Activated naive CD8-positive, alpha-beta T cell treated with anti-CD3 and anti-CD28 coated beads, Interleukin-2, amount 50 U/mL, for 24 hours (primary cell): ENCODE measurements at regions not wholly inside any gene's neighbourhood (a gene's known extent, or its start where the extent isn't known, plus 50 kb on each side); places are given as distances from the start of the nearest gene placed in this dataset.
A peak's percentile ranks its signal among the peaks of the same experiment; 100 is the strongest.

ENCODE experiments used
- ATAC-seq: fragments of 150-1000 bp; cut with Tn5 transposase; one replicate; pipeline ENCODE4 v1.10.0; 2021
- DNase-seq: peaks from one replicate; pipeline ENCODE4 v3.0.0; 2021
- H3K27ac Mint-ChIP-seq: one replicate; pipeline ENCODE4 v1.8.0; 2021; ENCODE audit warnings: mild to moderate bottlenecking, mixed read lengths
- H3K27me3 Mint-ChIP-seq: one replicate; pipeline ENCODE4 v1.8.0; 2021; ENCODE audit warnings: mixed read lengths
- H3K36me3 Mint-ChIP-seq: one replicate; pipeline ENCODE4 v1.8.0; 2021; ENCODE audit warnings: low read depth, mixed read lengths
- H3K4me1 Mint-ChIP-seq: one replicate; pipeline ENCODE4 v1.8.0; 2021; ENCODE audit warnings: mixed read lengths
- H3K4me3 Mint-ChIP-seq: one replicate; pipeline ENCODE4 v1.8.0; 2021; ENCODE audit warnings: mild to moderate bottlenecking, moderate library complexity, mixed read lengths
- H3K9me3 Mint-ChIP-seq: one replicate; pipeline ENCODE4 v1.8.0; 2021; ENCODE audit warnings: mixed read lengths

- no peaks in the 10 kb centered on the region for H3K27me3 Mint-ChIP-seq
- ATAC-seq, result no peak
Observed at GRCh38 chr3:168540726-168541125, 445.0 kb upstream of the GOLIM4 start.

GRCh38 chr3:168539909-168540308, 444.2 kb upstream of the GOLIM4 start:
- no peaks in the 10 kb centered on the region for H3K27me3 Mint-ChIP-seq
- DNase-seq, result no peak
- no peaks in the 10 kb centered on the region for H3K9me3 Mint-ChIP-seq
- H3K4me1 Mint-ChIP-seq, result no peaks in the 10 kb centered on the region
- no peak overlapping the region for H3K4me3 Mint-ChIP-seq
- no peaks in the 10 kb centered on the region for H3K36me3 Mint-ChIP-seq
- ATAC-seq, result no peak
- H3K27ac Mint-ChIP-seq, result no peak overlapping the region

More at GRCh38 chr3:168540726-168541125, 445.0 kb upstream of the GOLIM4 start:
- DNase-seq, result no peak
- H3K4me3 Mint-ChIP-seq, result no peak overlapping the region
- H3K4me1 Mint-ChIP-seq, result no peaks in the 10 kb centered on the region
- no peaks in the 10 kb centered on the region for H3K36me3 Mint-ChIP-seq
- H3K27ac Mint-ChIP-seq, result no peak overlapping the region
- H3K9me3 Mint-ChIP-seq, result no peaks in the 10 kb centered on the region

DNA sequence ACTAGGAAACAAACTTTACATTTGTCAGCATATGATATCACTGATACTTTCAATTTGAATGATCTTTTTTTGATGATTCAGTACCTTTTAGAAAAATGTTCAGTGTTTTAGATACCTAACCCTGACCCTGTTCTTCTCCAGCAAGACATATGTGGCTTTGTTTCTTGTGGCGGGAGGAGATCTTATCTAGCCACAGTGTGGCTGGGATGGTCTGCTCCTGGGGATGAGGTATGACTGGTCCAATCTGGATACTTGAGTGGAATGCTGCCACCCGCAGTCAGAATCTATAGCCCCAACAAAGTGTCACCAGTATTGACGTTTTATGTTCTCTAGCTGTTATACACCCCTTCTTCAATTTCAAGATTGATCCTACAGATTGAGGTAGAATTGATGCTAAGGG, 439.0 kb upstream of the GOLIM4 start:
- no peak for DNase-seq
- H3K4me3 Mint-ChIP-seq, result no peak overlapping the region
- no peaks in the 10 kb centered on the region for H3K4me1 Mint-ChIP-seq
- no peaks in the 10 kb centered on the region for H3K27me3 Mint-ChIP-seq
- no peaks in the 10 kb centered on the region for H3K9me3 Mint-ChIP-seq
- no peak overlapping the region for H3K27ac Mint-ChIP-seq
- no peak for ATAC-seq
- no peaks in the 10 kb centered on the region for H3K36me3 Mint-ChIP-seq

GRCh38 chr3:168533600-168533999, 437.9 kb upstream of the GOLIM4 start:
- Mint-ChIP-seq H3K27me3 (no peaks in the 10 kb centered on the region), H3K9me3 (no peaks in the 10 kb centered on the region), H3K4me3 (no peak overlapping the region), H3K4me1 (no peaks in the 10 kb centered on the region), H3K27ac (no peak overlapping the region), H3K36me3 (no peaks in the 10 kb centered on the region)
- ATAC-seq (no peak), DNase-seq (no peak)

- Mint-ChIP-seq H3K27ac (no peak overlapping the region), H3K36me3 (no peaks in the 10 kb centered on the region), H3K9me3 (no peaks in the 10 kb centered on the region), H3K4me3 (no peak overlapping the region), H3K4me1 (no peaks in the 10 kb centered on the region), H3K27me3 (no peaks in the 10 kb centered on the region)
- DNase-seq (no peak), ATAC-seq (no peak)
Observed at GRCh38 chr3:168532135-168532534, 436.4 kb upstream of the GOLIM4 start.

DNA sequence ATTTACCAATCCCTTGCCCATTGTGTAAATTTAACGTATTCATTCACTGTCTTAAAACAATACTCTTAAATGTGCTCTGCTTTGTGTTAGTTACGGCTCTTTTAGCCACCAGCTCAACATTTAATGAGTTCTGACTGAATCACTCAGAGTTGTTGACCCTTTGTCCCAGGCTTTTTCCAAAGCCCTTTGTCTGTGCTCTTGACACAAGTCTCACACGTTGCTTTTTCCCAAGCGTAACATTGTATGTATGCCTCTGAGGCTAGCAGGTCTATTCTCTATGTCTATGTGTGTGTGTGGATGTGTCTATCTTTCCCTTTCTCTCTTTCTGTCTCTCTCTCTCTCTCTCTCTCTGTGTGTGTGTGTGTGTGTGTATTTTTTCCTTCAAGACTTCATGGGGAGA, 435.4 kb upstream of the GOLIM4 start:
- Mint-ChIP-seq H3K4me3 (no peak overlapping the region), H3K27ac (no peak overlapping the region), H3K27me3 (no peaks in the 10 kb centered on the region), H3K36me3 (no peaks in the 10 kb centered on the region), H3K4me1 (no peaks in the 10 kb centered on the region), H3K9me3 (no peaks in the 10 kb centered on the region)
- ATAC-seq (no peak), DNase-seq (no peak)

- Mint-ChIP-seq H3K9me3 (peaks cover 3% of the 10 kb centered on the region), H3K4me1 (no peaks in the 10 kb centered on the region), H3K27me3 (no peaks in the 10 kb centered on the region), H3K27ac (no peak overlapping the region), H3K36me3 (no peaks in the 10 kb centered on the region), H3K4me3 (no peak overlapping the region)
- DNase-seq, result no peak
- ATAC-seq, result no peak
Observed at GRCh38 chr3:168524129-168524528, 428.4 kb upstream of the GOLIM4 start.

DNA sequence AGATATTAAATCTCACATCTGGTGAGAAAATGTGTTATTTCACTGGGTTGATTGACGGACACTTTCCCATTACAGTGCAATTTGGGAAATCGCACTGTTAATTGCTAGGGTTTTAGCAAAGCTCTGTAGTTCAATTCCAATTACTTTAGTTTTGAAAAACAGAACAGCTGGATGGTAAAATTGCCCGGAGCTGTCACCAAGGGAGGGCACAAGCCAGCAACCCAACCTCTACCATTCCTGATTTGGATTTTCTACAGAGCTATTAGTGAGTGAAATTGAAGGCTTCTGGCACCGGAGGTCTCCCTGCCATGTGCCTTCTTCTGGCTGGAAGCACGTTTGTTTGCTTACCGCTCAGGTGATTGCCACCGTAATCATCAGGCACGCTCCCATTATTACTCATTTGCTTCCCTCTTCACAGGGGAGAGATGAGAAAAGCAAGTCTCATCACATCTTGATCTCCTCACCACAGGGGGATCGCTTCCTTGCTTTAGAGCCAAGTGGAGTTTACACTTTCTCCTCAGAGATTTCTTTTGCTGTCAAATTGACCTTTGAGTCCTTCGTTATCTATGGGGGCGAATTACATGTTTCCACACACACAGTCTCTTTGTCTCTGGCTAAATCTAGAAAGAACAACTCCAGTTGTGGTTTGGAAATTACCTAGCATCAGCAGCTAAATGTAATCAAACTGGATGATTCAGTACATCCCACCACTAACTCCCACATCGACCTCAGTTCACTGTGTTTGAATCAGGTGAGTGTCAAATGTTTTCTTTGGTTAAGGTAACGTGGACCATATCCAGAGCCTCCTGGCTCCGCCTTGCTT, 421.7 kb upstream of the GOLIM4 start:
- H3K4me1 Mint-ChIP-seq, result no peaks in the 10 kb centered on the region
- no peak overlapping the region for H3K27ac Mint-ChIP-seq
- H3K9me3 Mint-ChIP-seq, result peaks cover 3% of the 10 kb centered on the region
- no peaks in the 10 kb centered on the region for H3K36me3 Mint-ChIP-seq
- H3K4me3 Mint-ChIP-seq, result no peak overlapping the region
- ATAC-seq, result peak; percentile 63
- no peaks in the 10 kb centered on the region for H3K27me3 Mint-ChIP-seq
- DNase-seq, result no peak

DNA sequence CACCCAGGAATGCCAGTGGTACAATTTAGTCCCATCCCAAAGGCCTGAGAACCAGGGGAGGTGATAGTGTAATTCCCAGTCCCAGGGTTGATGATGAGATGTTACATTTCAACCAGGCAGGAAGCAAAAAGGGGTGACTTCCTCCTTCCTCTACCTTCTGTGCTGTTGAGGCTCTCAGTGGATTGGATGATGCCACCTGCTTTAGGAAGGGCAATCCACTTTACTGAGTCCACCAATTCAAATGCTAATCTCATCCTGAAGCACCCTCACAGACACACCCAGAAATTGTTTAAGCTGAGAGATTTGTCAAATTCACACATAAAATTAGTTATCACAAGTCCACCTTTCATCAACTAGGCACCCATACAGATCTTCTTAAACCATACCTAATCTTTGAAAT, 418.5 kb upstream of the GOLIM4 start:
- Mint-ChIP-seq H3K27ac (no peak overlapping the region), H3K4me1 (no peaks in the 10 kb centered on the region), H3K9me3 (no peaks in the 10 kb centered on the region), H3K4me3 (no peak overlapping the region), H3K36me3 (no peaks in the 10 kb centered on the region), H3K27me3 (no peaks in the 10 kb centered on the region)
- ATAC-seq (no peak), DNase-seq (no peak)

DNA sequence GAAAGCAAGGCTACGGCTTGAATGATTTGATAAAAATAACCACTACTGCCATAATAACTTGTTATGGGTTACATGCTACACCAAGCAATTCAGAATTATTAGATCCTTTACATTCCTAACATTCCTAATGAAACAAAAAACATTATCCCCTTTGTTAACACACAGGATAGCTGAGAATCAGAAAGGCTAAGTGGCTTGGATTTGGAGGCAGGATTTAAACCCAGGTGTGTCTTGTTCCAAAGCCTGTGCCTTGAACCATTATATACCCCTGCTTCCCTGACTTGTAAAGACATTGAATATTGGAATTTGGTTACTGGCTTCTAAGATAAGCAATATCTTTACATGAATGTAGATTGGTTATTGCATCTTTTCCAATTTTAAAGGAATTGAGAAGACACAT, 417.1 kb upstream of the GOLIM4 start:
- no peaks in the 10 kb centered on the region for H3K27me3 Mint-ChIP-seq
- no peak for DNase-seq
- no peaks in the 10 kb centered on the region for H3K4me1 Mint-ChIP-seq

DNA sequence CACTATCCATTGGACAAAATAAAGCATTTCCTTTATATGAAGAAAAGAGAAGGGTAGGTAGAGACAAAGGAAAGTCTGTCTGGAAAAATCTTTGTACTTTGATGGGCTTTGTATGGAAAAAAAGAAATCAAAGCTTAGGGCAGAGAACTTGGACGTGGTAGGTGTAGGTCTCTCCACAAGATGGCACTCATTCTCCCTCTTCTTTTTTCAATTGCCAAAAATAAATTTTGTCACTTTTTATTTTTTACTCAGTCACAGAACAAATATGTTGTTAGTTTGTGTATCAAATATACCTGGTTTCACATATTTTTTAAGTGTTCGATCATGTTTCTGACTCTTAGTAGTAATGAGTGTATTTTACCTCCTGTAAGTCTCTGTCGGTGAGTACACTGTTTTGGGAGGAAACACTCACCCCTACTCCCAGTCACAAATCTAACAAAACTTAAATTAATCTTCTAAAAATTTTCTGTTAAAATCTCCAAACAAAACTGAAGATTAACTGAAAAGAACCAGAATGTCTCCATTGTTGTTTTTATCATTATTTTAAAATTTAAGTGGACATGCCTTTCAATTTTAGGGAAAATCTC, 415.8 kb upstream of the GOLIM4 start:
- Mint-ChIP-seq H3K27ac (no peak overlapping the region), H3K4me1 (no peaks in the 10 kb centered on the region), H3K27me3 (no peaks in the 10 kb centered on the region), H3K4me3 (no peak overlapping the region), H3K36me3 (no peaks in the 10 kb centered on the region), H3K9me3 (no peaks in the 10 kb centered on the region)
- ATAC-seq (no peak), DNase-seq (no peak)

More for the DNA sequence above, 417.1 kb upstream of the GOLIM4 start:
- no peak overlapping the region for H3K27ac Mint-ChIP-seq
- no peaks in the 10 kb centered on the region for H3K36me3 Mint-ChIP-seq
- no peaks in the 10 kb centered on the region for H3K9me3 Mint-ChIP-seq
- no peak overlapping the region for H3K4me3 Mint-ChIP-seq
- no peak for ATAC-seq

- ATAC-seq (no peak), DNase-seq (no peak)
- no peaks in the 10 kb centered on the region for H3K36me3 Mint-ChIP-seq
- no peaks in the 10 kb centered on the region for H3K27me3 Mint-ChIP-seq
- no peak overlapping the region for H3K4me3 Mint-ChIP-seq
- no peaks in the 10 kb centered on the region for H3K9me3 Mint-ChIP-seq
- H3K27ac Mint-ChIP-seq, result no peak overlapping the region
- H3K4me1 Mint-ChIP-seq, result no peaks in the 10 kb centered on the region
Observed at GRCh38 chr3:168506589-168506988, 410.9 kb upstream of the GOLIM4 start.

DNA sequence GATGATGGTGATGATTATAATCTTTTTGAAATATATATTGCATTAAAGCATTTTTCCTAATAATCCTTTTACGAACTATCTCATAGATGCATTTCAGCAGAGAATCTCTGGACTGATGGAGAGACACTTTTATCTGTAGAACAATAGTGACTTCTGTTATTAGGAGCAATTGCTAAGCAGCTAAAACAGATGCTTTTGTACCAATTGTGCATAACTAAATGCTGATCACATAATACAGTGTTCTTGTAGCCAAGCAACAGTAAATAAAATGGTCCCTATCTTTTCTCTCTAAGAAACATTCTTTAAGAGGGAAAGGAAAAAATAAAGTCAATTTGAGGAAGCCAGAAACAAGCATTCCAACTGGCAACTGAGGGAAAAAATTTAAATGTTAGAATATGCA, 405.8 kb upstream of the GOLIM4 start:
- no peak overlapping the region for H3K27ac Mint-ChIP-seq
- no peaks in the 10 kb centered on the region for H3K4me1 Mint-ChIP-seq
- DNase-seq (no peak), ATAC-seq (no peak)
- no peak overlapping the region for H3K4me3 Mint-ChIP-seq
- no peaks in the 10 kb centered on the region for H3K9me3 Mint-ChIP-seq
- no peaks in the 10 kb centered on the region for H3K36me3 Mint-ChIP-seq
- H3K27me3 Mint-ChIP-seq, result no peaks in the 10 kb centered on the region

DNA sequence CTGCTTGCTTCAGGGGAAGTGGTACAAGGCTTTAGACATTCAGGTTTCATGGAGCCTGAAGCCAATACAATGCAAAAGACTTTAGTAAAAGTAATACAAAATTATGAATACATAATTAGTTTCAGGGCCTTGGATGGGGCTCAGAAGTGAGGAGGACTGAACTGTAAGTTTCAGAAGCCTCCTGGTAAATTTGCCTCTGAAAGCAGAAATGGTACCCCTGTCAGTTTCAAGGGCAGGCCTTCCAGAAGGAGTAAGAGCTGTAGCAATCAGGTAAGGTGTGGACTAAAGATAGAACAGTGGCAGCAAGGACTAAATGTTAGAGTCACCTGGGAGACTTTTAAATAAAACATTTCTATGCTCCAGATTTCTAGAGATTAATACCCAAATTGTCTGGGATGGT, 402.5 kb upstream of the GOLIM4 start:
- DNase-seq (no peak), ATAC-seq (no peak)
- Mint-ChIP-seq H3K4me1 (no peaks in the 10 kb centered on the region), H3K36me3 (no peaks in the 10 kb centered on the region), H3K27me3 (no peaks in the 10 kb centered on the region), H3K4me3 (no peak overlapping the region), H3K27ac (no peak overlapping the region), H3K9me3 (no peaks in the 10 kb centered on the region)

DNA sequence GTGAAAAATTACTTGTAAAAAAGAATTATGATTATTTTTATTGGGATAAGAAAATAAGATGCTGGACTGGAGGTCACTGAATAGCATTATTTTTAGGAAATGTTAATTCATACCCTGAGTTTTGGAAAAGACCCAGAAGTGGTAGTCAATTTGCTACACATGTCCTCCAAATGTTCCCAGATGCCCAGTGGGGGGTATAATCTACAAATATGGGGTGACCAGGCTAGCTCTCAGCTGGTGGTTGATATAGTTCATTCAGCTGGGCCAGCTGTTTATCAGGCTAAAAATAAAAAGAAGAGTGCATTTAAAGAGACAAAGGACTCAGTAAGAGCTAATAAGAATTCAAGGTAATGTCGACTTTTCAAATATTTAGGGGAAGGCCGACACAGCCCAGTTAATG, 402.0 kb upstream of the GOLIM4 start:
- ATAC-seq, result no peak
- Mint-ChIP-seq H3K9me3 (no peaks in the 10 kb centered on the region), H3K4me3 (no peak overlapping the region), H3K36me3 (no peaks in the 10 kb centered on the region), H3K27me3 (no peaks in the 10 kb centered on the region), H3K4me1 (no peaks in the 10 kb centered on the region), H3K27ac (no peak overlapping the region)
- DNase-seq, result no peak
